Activated CD4-positive, alpha-beta T cell treated with anti-CD3 and anti-CD28 coated beads, Interleukin-2, amount 50 U/mL, for 48 hours (primary cell): ENCODE measurements at regions not wholly inside any gene's neighbourhood (a gene's known extent, or its start where the extent isn't known, plus 50 kb on each side); places are given as distances from the start of the nearest gene placed in this dataset.
"Not testable (repeated sequence)": the region's sequence is repeated elsewhere in the genome, so short reads cannot be mapped to it uniquely, and the experiment has no call there.

Experiments
- DNase-seq, 2 experiments: peaks; one replicate each; pipeline ENCODE4 v3.0.0-alpha.2; 2020

GRCh38 chr13:22927845-22928244, 252.9 kb upstream of the SGCG start:
- not testable (repeated sequence) for DNase-seq

GRCh38 chr13:22929381-22930126, 251.2 kb upstream of the SGCG start:
- no peak for DNase-seq

GRCh38 chr13:22931576-22931975, 249.2 kb upstream of the SGCG start:
- DNase-seq = no peak

- not testable (repeated sequence) for DNase-seq
Measured at GRCh38 chr13:22932632-22933412, 248.0 kb upstream of the SGCG start.

- DNase-seq = no peak
Measured at GRCh38 chr13:22933571-22934181, 247.1 kb upstream of the SGCG start.

- no peak for DNase-seq
Measured at GRCh38 chr13:22934744-22935523, 245.8 kb upstream of the SGCG start.

- no peak for DNase-seq
Measured at GRCh38 chr13:22936228-22936627, 244.6 kb upstream of the SGCG start.

GRCh38 chr13:22937241-22937640, 243.5 kb upstream of the SGCG start:
- DNase-seq = no peak

GRCh38 chr13:22937953-22938352, 242.8 kb upstream of the SGCG start:
- no peak for DNase-seq

- no peak for DNase-seq
Measured at GRCh38 chr13:22938576-22938975, 242.2 kb upstream of the SGCG start.

GRCh38 chr13:22939157-22939556, 241.6 kb upstream of the SGCG start:
- no peak for DNase-seq

- DNase-seq = no peak
Measured at GRCh38 chr13:22940090-22940710, 240.6 kb upstream of the SGCG start.

- DNase-seq = no peak
Measured at GRCh38 chr13:22940736-22941135, 240.0 kb upstream of the SGCG start.

GRCh38 chr13:22941495-22941894, 239.3 kb upstream of the SGCG start:
- DNase-seq = not testable (repeated sequence)

- DNase-seq = not testable (repeated sequence)
Measured at GRCh38 chr13:22942831-22943230, 237.9 kb upstream of the SGCG start.

GRCh38 chr13:22944378-22944777, 236.4 kb upstream of the SGCG start:
- no peak for DNase-seq

GRCh38 chr13:22945321-22946226, 235.2 kb upstream of the SGCG start:
- DNase-seq = no peak

- DNase-seq = no peak
Measured at GRCh38 chr13:22948421-22948820, 232.4 kb upstream of the SGCG start.

- not testable (repeated sequence) for DNase-seq
Measured at GRCh38 chr13:22952018-22952417, 228.8 kb upstream of the SGCG start.

GRCh38 chr13:22955147-22955546, 225.6 kb upstream of the SGCG start:
- not testable (repeated sequence) for DNase-seq

- DNase-seq = not testable (repeated sequence)
Measured at GRCh38 chr13:22956456-22957115, 224.2 kb upstream of the SGCG start.
